Neuron (in vitro differentiated cells): ENCODE measurements at regions not wholly inside any gene's neighbourhood (a gene's known extent, or its start where the extent isn't known, plus 50 kb on each side); places are given as distances from the start of the nearest gene placed in this dataset.

ENCODE experiments used
- H2AFZ ChIP-seq: one replicate; pipeline ENCODE4 v1.6.1; 2013; ENCODE audit warnings: low read depth, mild to moderate bottlenecking, inconsistent platforms, low read length, moderate library complexity
- H3K27me3 ChIP-seq: one replicate; pipeline ENCODE4 v1.6.1; 2013; ENCODE audit warnings: low read length; ENCODE audit not compliant: insufficient read depth
- H3K36me3 ChIP-seq: one replicate; pipeline ENCODE4 v1.6.1; 2013; ENCODE audit warnings: low read length; ENCODE audit not compliant: insufficient read depth
- H3K4me1 ChIP-seq: one replicate; pipeline ENCODE4 v1.6.1; 2013; ENCODE audit warnings: low read length; ENCODE audit not compliant: insufficient read depth
- H3K4me3 ChIP-seq: 2 replicates; pipeline ENCODE4 v1.5.1; 2013; ENCODE audit warnings: mild to moderate bottlenecking, low read length, moderate library complexity
- H3K9me3 ChIP-seq: one replicate; pipeline ENCODE4 v1.6.1; 2013; ENCODE audit warnings: low read length

- H3K9me3 ChIP-seq, result no peaks in the 10 kb centered on the region
- peaks cover 38% of the 10 kb centered on the region for H3K27me3 ChIP-seq
- no peak overlapping the region for H2AFZ ChIP-seq
- H3K36me3 ChIP-seq, result no peaks in the 10 kb centered on the region
- no peaks in the 10 kb centered on the region for H3K4me1 ChIP-seq
- H3K4me3 ChIP-seq, result no peak overlapping the region
These were observed 129.4 kb downstream of the OLFM1 start for GRCh38 chr9:135216791-135217441.

GRCh38 chr9:135217836-135218235 lies 130.4 kb downstream of the OLFM1 start:
- H3K4me3 ChIP-seq, result no peak overlapping the region
- no peaks in the 10 kb centered on the region for H3K4me1 ChIP-seq
- H3K9me3 ChIP-seq, result no peaks in the 10 kb centered on the region
- H2AFZ ChIP-seq, result no peak overlapping the region
- H3K36me3 ChIP-seq, result no peaks in the 10 kb centered on the region
- H3K27me3 ChIP-seq, result peaks cover 38% of the 10 kb centered on the region

GRCh38 chr9:135218331-135219225 lies 131.1 kb downstream of the OLFM1 start:
- no peaks in the 10 kb centered on the region for H3K4me1 ChIP-seq
- no peak overlapping the region for H2AFZ ChIP-seq
- H3K4me3 ChIP-seq, result no peak overlapping the region
- no peaks in the 10 kb centered on the region for H3K36me3 ChIP-seq
- H3K9me3 ChIP-seq, result no peaks in the 10 kb centered on the region
- H3K27me3 ChIP-seq, result peaks cover 33% of the 10 kb centered on the region

- no peak overlapping the region for H2AFZ ChIP-seq
- no peak overlapping the region for H3K4me3 ChIP-seq
- H3K36me3 ChIP-seq, result no peaks in the 10 kb centered on the region
- no peaks in the 10 kb centered on the region for H3K9me3 ChIP-seq
- peaks cover 33% of the 10 kb centered on the region for H3K27me3 ChIP-seq
- no peaks in the 10 kb centered on the region for H3K4me1 ChIP-seq
These were observed 132.5 kb downstream of the OLFM1 start for GRCh38 chr9:135219676-135220600.

DNA sequence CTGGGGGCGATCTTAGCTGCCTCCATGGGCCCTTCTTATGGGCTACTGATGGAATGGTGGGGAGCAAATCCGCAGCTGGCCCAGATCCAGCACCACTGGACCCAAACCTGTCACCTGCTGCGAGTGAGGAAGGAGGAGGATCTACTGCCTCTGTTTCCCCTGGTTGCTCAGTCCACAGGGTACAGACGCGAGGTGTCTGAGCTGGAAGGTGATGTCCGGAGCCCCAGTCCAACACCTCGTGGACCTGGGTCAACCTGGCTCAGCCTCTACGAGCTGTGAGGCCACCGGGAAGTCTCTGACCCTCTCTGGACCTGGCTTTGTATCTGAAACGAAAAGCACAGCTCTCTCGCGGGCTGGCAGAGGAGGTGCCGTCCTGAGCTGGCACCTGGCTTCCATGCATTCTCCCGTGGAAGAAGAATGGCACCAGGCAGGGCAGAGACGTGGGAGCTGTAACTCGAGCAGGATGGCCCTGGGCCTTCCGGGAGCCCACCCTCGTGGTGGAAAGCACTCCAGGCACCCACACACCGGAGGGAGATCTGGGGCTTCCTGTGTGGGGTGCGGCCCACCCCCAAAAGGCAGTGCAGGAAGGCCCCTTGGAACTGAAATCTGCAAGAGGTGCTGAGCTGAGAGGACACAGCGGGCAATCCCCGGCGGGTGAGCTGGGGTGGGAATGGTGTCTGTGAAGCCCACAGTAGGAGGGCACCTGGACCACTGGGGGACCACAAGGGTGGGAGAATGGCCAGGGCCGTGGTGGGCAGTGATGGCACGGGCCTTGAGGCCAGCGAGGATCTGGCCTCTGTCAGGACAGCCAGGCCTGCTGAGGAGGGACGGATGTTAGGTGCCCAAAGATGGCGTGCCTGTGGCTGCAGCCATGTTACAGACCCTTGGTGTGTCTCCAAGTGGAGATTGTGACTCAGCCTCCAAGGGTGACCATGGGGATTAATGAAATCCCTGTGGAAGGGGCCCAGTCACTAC lies 133.4 kb downstream of the OLFM1 start:
- no peak overlapping the region for H3K4me3 ChIP-seq
- H3K4me1 ChIP-seq, result no peaks in the 10 kb centered on the region
- no peak overlapping the region for H2AFZ ChIP-seq
- no peaks in the 10 kb centered on the region for H3K9me3 ChIP-seq
- peaks cover 26% of the 10 kb centered on the region for H3K27me3 ChIP-seq
- no peaks in the 10 kb centered on the region for H3K36me3 ChIP-seq

DNA sequence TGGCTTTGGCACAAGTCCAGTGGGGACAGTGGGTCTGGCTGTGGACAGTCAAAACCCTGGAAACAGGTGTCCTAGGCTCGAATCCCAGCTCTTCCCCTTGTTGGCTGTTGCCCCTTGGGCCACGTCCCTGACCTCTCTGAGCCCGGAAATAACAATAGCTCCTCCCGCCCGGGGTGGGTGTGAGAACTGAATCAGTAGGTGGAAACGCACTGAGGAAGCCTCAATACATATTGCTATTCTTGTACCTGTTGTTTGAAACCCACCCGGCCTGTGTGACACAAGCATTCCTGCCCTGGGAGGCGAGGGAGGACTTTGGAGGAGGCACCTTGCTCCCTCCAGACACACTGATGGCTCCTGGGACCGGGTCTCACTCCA lies 134.1 kb downstream of the OLFM1 start:
- H3K9me3 ChIP-seq, result no peaks in the 10 kb centered on the region
- H2AFZ ChIP-seq, result no peak overlapping the region
- H3K4me3 ChIP-seq, result no peak overlapping the region
- H3K27me3 ChIP-seq, result peaks cover 21% of the 10 kb centered on the region
- no peaks in the 10 kb centered on the region for H3K36me3 ChIP-seq
- no peaks in the 10 kb centered on the region for H3K4me1 ChIP-seq

DNA sequence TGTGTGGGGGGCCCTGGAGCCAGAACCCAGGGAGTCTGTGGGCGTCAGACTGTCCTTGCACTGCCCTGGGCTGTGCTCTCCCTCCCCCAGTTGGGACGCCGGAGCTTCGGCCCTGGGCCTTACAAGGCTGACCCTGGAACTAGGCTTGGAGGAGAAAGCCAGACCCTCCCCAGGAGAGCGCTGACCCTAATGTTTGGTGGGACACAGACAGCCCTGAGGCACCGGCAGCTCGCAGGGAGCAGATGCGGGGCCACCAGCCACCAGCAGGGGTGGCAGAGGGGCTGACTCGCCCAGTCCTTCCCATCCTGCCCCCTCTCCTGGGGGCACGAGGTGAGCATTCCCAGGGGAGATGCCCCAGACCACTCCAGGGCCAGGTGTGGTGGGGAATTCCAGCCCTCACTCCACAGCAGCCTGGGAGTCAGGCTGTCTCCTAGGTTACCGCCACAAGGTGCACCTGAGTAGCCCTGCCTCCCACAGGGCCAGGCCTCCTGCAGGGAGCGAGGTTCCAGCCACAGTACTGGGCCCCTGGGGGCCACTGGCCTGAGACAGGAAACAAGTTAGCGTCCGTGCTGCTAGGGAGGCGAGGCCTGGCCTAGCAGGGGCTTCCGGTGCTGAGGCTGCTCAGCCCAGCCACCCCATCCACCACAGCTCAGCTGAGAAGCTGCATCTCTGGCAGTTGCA lies 134.6 kb downstream of the OLFM1 start:
- Histone ChIP-seq H3K36me3 (no peaks in the 10 kb centered on the region), H2AFZ (no peak overlapping the region), H3K4me3 (no peak overlapping the region), H3K4me1 (no peaks in the 10 kb centered on the region), H3K27me3 (peaks cover 16% of the 10 kb centered on the region), H3K9me3 (no peaks in the 10 kb centered on the region)

DNA sequence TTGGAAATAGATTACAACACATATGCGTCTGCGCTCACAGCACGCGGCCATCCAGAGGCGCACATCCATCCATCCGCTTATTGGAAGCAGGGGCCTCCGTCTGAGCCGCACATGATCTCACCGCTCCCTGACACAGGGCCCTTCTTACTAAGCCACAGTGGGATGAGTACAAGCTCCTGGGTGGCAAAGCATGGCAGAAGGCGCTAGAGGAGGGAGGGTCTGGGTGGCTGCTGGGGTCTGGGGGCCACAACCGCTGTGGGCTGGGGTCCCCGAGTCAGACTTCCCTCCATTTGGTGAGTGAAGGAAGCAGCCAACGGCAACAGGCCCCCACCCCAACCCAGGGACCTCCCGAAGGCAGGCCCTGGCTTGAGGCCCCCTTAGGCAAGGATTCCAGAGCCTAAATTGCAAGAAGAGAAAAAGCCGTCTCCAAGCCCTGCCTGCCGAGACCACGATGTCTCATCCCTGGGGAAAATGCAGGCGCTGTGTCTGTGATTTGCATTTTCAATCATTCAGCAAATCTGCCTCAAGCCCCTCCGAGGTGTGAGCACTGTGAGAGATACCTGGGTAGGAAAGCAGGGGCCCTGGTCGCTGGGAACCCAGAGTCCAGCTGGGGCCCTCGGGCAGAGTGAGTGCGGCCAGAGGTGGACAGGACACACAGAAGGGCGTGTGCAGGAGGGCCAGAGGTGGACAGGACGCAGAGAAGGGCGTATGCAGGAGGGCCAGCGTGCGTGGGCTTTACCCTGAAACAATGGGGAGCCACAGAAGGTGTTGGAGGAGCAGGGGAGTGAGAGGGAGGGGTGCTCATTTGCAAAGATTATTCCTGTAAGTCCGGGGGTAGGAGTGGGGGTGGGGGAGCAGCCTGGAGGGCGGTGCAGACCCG lies 135.7 kb downstream of the OLFM1 start:
- H3K4me1 ChIP-seq, result no peaks in the 10 kb centered on the region
- H3K36me3 ChIP-seq, result no peaks in the 10 kb centered on the region
- peaks cover 7% of the 10 kb centered on the region for H3K27me3 ChIP-seq
- H3K4me3 ChIP-seq, result no peak overlapping the region
- H3K9me3 ChIP-seq, result no peaks in the 10 kb centered on the region
- no peak overlapping the region for H2AFZ ChIP-seq

DNA sequence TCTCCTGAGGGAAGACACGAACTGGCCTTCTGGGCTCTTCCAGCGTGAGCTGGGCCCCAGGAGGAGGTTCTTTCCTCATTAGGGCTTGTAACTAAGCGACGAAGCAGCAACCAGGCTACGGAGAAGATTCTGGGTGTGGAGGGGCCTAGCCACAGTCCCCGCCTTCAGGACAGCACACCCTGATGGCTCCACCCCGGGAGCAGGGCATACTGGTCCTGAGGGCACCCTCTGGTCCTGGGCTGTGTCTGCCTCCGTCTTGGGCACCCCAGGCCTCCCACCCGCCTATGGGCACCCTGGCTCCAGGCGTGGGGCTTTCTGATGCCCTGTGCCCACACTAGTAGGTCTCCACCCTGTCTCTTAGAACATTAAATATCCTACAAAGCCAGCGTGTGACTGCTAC lies 136.4 kb downstream of the OLFM1 start:
- Histone ChIP-seq H3K4me3 (no peak overlapping the region), H2AFZ (no peak overlapping the region), H3K27me3 (no peaks in the 10 kb centered on the region), H3K4me1 (no peaks in the 10 kb centered on the region), H3K9me3 (no peaks in the 10 kb centered on the region), H3K36me3 (no peaks in the 10 kb centered on the region)

GRCh38 chr9:135224286-135224877 lies 136.9 kb downstream of the OLFM1 start:
- Histone ChIP-seq H3K9me3 (no peaks in the 10 kb centered on the region), H3K4me1 (no peaks in the 10 kb centered on the region), H3K27me3 (no peaks in the 10 kb centered on the region), H2AFZ (no peak overlapping the region), H3K36me3 (no peaks in the 10 kb centered on the region), H3K4me3 (no peak overlapping the region)
